Gastroesophageal sphincter (tissue), 4 donors: ENCODE measurements at regions not wholly inside any gene's neighbourhood (a gene's known extent, or its start where the extent isn't known, plus 50 kb on each side); places are given as distances from the start of the nearest gene placed in this dataset.

Experiments
- ATAC-seq: fragments of 150-250 bp; one replicate; pipeline ENCODE4 v1.9.1; 2016; ENCODE audit warnings: mild to moderate bottlenecking, moderate library complexity
- H3K27ac ChIP-seq, 4 donors: fragments of 200-600 bp; sonication (generic) in 3 of 4; 1 replicate in 3 of 4; 2 replicates in 1 of 4; pipeline ENCODE4 v1.5.1; 2016 to 2019
- H3K27me3 ChIP-seq: fragments of 200-600 bp; sonication (generic); one replicate; pipeline ENCODE4 v1.5.1; 2019
- H3K36me3 ChIP-seq, 2 donors: fragments of 200-600 bp; sonication (generic); one replicate each; pipeline ENCODE4 v1.5.1; 2019; ENCODE audit warnings: control low read depth in 1 of 2
- H3K4me1 ChIP-seq, 3 donors: fragments of 200-600 bp; sonication (generic); 1 replicate in 2 of 3; 2 replicates in 1 of 3; pipeline ENCODE4 v1.5.1; 2016 to 2019; ENCODE audit warnings: control low read depth in 2 of 3
- H3K4me3 ChIP-seq, 2 donors: fragments of 200-600 bp; sonication (generic); one replicate each; pipeline ENCODE4 v1.5.1; 2019; ENCODE audit warnings: mild to moderate bottlenecking in 1 of 2, moderate library complexity in 1 of 2
- H3K9me3 ChIP-seq, 3 donors: fragments of 200-600 bp; sonication (generic); one replicate each; pipeline ENCODE4 v1.5.1; 2017 to 2019; ENCODE audit warnings: control low read depth in 2 of 3
- CTCF ChIP-seq, 4 experiments: fragments of 200-600 bp in 2 of 4; fragments of 450-650 bp in 2 of 4; sonication (generic) in 1 of 4; IDR thresholded peaks; one replicate each; pipeline ENCODE4 v1.5.1; 2017 to 2019; ENCODE audit warnings: antibody characterized with exemption in 4 of 4, mild to moderate bottlenecking in 2 of 4, moderate library complexity in 2 of 4
- EP300 ChIP-seq: sonication (generic); formaldehyde crosslinking; IDR thresholded peaks from one replicate; pipeline ENCODE4 v1.6.1; 2017; ENCODE audit warnings: antibody characterized with exemption, mild to moderate bottlenecking
- POLR2A ChIP-seq, 2 donors: fragments of 450-650 bp; IDR thresholded peaks; one replicate each; pipeline ENCODE4 v1.6.1; 2017; ENCODE audit warnings: antibody characterized with exemption in 2 of 2, mild to moderate bottlenecking in 2 of 2, moderate library complexity in 1 of 2
- POLR2AphosphoS5 ChIP-seq: sonication (generic); formaldehyde crosslinking; IDR thresholded peaks from one replicate; pipeline ENCODE4 v1.6.1; 2017; ENCODE audit warnings: antibody characterized with exemption
- WGBS, 2 donors: methylation state at CpG; one replicate each; pipeline ENCODE4 v1.1.5; 2018; ENCODE audit warnings: low coverage in 1 of 2; 5-methylcytosine and 5-hydroxymethylcytosine counted together

GRCh38 chr1:173276922-173277800 is 70.0 kb upstream of the TNFSF4 start:
- H3K27me3 ChIP-seq = no peaks in the 10 kb centered on the region

GRCh38 chr1:173280899-173281660 is 73.9 kb upstream of the TNFSF4 start:
- no peaks in the 10 kb centered on the region for H3K4me1 ChIP-seq

More at GRCh38 chr1:173276922-173277800, 70.0 kb upstream of the TNFSF4 start:
- no peaks in the 10 kb centered on the region for H3K4me1 ChIP-seq
- H3K4me3 ChIP-seq = no peak overlapping the region
- no peaks in the 10 kb centered on the region for H3K9me3 ChIP-seq
- H3K27ac ChIP-seq = no peak overlapping the region
- H3K36me3 ChIP-seq = no peaks in the 10 kb centered on the region
- WGBS, 2 donors = 94 to 100% methylated on average over 2 to 3 of the region's 3 CpGs
- ATAC-seq = no peak
- no peak for TF ChIP-seq POLR2AphosphoS5
- TF ChIP-seq EP300 = no peak
- no peak for TF ChIP-seq CTCF (IDR thresholded peaks at IDR 0.05)
- TF ChIP-seq POLR2A (IDR thresholded peaks at IDR 0.05) = no peak

GRCh38 chr1:173285048-173285447 is 77.9 kb upstream of the TNFSF4 start:
- WGBS, 2 donors = 86 to 95% methylated on average over 3 of the region's 3 CpGs
- Histone ChIP-seq H3K27me3 (no peaks in the 10 kb centered on the region), H3K36me3 (no peaks in the 10 kb centered on the region), H3K4me1 (no peaks in the 10 kb centered on the region), H3K4me3 (no peak overlapping the region), H3K9me3 (no peaks in the 10 kb centered on the region), H3K27ac (no peak overlapping the region)
- TF ChIP-seq EP300 = no peak
- no peak for TF ChIP-seq POLR2A (IDR thresholded peaks at IDR 0.05)
- no peak for TF ChIP-seq POLR2AphosphoS5
- no peak for TF ChIP-seq CTCF (IDR thresholded peaks at IDR 0.05)
- ATAC-seq = no peak

More at GRCh38 chr1:173280899-173281660, 73.9 kb upstream of the TNFSF4 start:
- 66 to 79% methylated on average over 6 to 7 of the region's 7 CpGs for whole genome bisulfite sequencing, 2 donors
- Histone ChIP-seq H3K36me3 (no peaks in the 10 kb centered on the region), H3K27me3 (no peaks in the 10 kb centered on the region), H3K27ac (no peak overlapping the region), H3K4me3 (no peak overlapping the region), H3K9me3 (no peaks in the 10 kb centered on the region)
- no peak for ATAC-seq
- TF ChIP-seq POLR2A (IDR thresholded peaks at IDR 0.05) (no peak), POLR2AphosphoS5 (no peak), CTCF (IDR thresholded peaks at IDR 0.05) (no peak), EP300 (no peak)

GRCh38 chr1:173287785-173288184 is 80.7 kb upstream of the TNFSF4 start:
- no peak for ATAC-seq

More at GRCh38 chr1:173287785-173288184, 80.7 kb upstream of the TNFSF4 start:
- H3K36me3 ChIP-seq = no peaks in the 10 kb centered on the region
- TF ChIP-seq POLR2AphosphoS5 (no peak), CTCF (IDR thresholded peaks at IDR 0.05) (no peak), EP300 (no peak), POLR2A (IDR thresholded peaks at IDR 0.05) (no peak)
- no peaks in the 10 kb centered on the region for H3K27me3 ChIP-seq
- no peak overlapping the region for H3K4me3 ChIP-seq
- WGBS, 2 donors = 73% methylated on average over 1 of the region's 1 CpG; no CpG with 5 or more reads in 1 of the 2 donors
- no peaks in the 10 kb centered on the region for H3K9me3 ChIP-seq
- H3K27ac ChIP-seq = no peak overlapping the region
- H3K4me1 ChIP-seq = no peaks in the 10 kb centered on the region
